K562 (cell line): ENCODE measurements at regions not wholly inside any gene's neighbourhood (a gene's known extent, or its start where the extent isn't known, plus 50 kb on each side); places are given as distances from the start of the nearest gene placed in this dataset.

ENCODE experiments used
- BRF1 ChIP-seq: IDR thresholded peaks from 3 replicates; pipeline ENCODE4 v1.6.1; 2011; ENCODE audit warnings: borderline replicate concordance, mild to moderate bottlenecking; ENCODE audit not compliant: insufficient read length; ENCODE audit errors: extremely low read depth
- CREB1 ChIP-seq, 2 experiments: sonication (generic) in 1 of 2; formaldehyde crosslinking in 1 of 2; IDR thresholded peaks; 2 replicates each; pipeline versions ENCODE4 v1.6.1 to v1.8.0; 2012 to 2022; ENCODE audit warnings: inconsistent platforms in 1 of 2, mild to moderate bottlenecking in 1 of 2, missing genetic modification reagents in 1 of 2, moderate library complexity in 1 of 2
- GABPA ChIP-seq: fragments of 200-800 bp; sonication (Bioruptor generic); conservative IDR thresholded peaks from 2 replicates; pipeline ENCODE4 v1.6.1; 2016; ENCODE audit warnings: low read depth, missing genetic modification characterization, missing compliant biosample characterization
- SMAD2 ChIP-seq: fragments of 150-350 bp; IDR thresholded peaks from 2 replicates; pipeline ENCODE4 v1.6.1; 2014; ENCODE audit warnings: low read depth, mild to moderate bottlenecking, low read length
- SP1 ChIP-seq: sonication (generic); formaldehyde crosslinking; IDR thresholded peaks from 2 replicates; pipeline ENCODE4 v1.8.1; 2022; ENCODE audit warnings: mild to moderate bottlenecking, missing genetic modification reagents
- STAG1 ChIP-seq: sonication (generic); formaldehyde crosslinking; IDR thresholded peaks from 2 replicates; pipeline ENCODE4 v1.5.0; 2020; ENCODE audit warnings: missing genetic modification reagents, borderline replicate concordance

DNA sequence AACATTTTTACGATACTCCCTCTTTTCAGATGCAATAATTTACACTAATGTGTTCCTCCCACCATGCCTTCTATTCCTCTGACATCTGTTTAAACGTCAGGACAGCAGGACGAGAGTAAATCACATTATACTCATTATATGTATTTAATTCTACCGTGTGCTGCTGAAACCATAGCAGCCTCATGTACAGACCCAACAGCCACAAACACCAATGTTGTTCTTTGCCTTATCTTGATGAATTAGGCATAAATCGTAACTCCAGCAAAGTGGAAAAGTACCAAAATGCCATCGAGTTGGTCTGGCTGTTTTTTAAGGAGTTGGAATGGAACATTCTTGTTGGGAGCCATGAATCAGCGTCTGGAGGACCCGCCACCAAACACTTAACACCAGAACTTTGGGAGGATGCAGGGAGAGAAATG is 82.9 kb upstream of the FOXF1 start:
- TF ChIP-seq BRF1 (no peak), CREB1 (IDR thresholded peaks at IDR 0.05) (no peak), CREB1 (CRISPR knock-in tag; IDR thresholded peaks at IDR 0.05) (no peak), STAG1 (CRISPR knock-in tag) (no peak), GABPA (tag) (no peak), SMAD2 (no peak), SP1 (CRISPR knock-in tag) (no peak)
